Activated CD4-positive, alpha-beta T cell treated with anti-CD3 and anti-CD28 coated beads, Interleukin-2, Interleukin-4, amounts not matched to agents 100 ng/mL and 50 ng/mL, durations not matched to agents 16 hours and 8 hours (primary cell): ENCODE measurements at regions not wholly inside any gene's neighbourhood (a gene's known extent, or its start where the extent isn't known, plus 50 kb on each side); places are given as distances from the start of the nearest gene placed in this dataset.
"Not testable (repeated sequence)": the region's sequence is repeated elsewhere in the genome, so short reads cannot be mapped to it uniquely, and the experiment has no call there.

Source experiments
- DNase-seq: peaks from one replicate; pipeline ENCODE4 v3.0.0-alpha.2; 2020; ENCODE audit warnings: low spot score

- DNase-seq, result no peak
These were observed 53.5 kb downstream of the TEX51 start for GRCh38 chr2:126952216-126952615.

DNA sequence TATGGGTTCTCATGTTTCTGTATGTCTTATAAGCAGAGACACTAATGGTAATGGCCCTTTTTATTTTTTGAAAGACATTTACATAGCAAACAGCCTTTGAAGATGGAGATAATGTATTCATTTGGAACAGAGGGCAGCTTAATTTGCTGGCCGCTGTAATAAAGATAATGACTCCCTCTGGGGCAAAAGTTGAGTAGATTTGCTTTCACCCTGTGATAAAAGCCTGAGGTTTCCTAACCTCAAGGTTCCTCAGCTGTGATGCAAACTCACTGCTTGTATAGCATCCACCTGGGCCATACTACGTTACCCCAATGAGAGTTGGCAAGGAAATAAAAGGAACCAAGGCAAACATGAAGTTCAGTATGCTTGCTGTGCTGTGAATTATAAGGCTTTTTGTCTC, 54.8 kb downstream of the TEX51 start:
- DNase-seq, result no peak

DNA sequence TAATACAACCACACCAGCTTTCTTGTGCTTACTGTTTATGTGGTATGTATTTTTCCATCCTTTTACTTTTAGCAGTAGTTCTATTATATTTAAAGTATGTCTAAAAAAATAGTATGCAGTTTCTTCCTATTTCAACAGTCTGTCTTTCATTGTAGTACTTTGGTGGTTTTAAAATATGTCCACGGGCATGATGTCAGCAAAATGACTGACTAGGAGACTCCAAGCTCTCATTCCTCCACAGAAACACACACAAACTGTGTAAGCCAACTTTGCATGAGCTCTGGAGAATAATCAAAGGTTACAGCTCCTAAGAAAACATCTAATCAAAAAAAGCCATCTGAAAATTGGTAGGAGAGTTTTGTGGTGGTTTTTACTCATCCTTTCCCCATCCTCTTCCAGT, 56.1 kb downstream of the TEX51 start:
- no peak for DNase-seq

DNA sequence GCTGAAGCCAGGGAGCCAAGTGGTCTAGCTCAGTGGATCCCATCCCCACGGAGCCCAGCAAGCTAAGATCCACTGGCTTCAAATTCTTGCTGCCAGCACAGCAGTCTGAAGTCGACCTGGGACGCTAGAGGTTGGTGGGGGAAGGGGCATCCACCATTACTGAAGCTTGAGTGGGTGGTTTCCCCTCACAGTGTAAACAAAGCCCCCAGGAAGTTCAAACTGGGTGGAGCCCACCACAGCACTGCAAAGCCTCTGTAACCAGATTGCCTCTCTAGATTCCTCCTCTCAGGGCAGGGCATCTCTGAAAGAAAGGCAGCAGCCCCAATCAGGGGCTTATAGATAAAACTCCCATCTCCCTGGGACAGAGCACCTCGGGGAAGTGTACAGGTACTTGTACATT, 58.1 kb downstream of the TEX51 start:
- DNase-seq, result not testable (repeated sequence)

DNA sequence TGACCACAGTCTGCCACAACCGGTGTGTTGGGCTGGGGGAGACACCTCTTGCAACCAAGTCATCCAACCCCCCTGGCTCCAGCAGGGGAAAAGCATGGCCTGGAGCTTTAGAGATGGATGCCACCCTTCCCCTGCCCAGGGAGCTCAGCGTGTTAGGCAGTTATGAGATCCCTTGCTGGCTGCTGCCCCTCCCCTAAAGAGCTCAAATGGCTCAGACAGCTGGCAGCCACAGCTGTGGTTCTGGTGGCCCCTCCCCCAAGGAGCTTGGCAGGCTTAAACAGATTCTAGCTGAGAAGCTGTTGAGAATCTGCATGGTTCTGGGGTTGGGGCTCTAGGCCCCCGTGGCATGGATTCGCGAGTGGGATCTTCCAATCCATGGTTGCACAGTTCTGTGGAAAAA, 64.7 kb downstream of the TEX51 start:
- DNase-seq, result no peak

- DNase-seq, result no peak
These were observed 67.9 kb downstream of the TEX51 start for GRCh38 chr2:126966601-126967000.

DNA sequence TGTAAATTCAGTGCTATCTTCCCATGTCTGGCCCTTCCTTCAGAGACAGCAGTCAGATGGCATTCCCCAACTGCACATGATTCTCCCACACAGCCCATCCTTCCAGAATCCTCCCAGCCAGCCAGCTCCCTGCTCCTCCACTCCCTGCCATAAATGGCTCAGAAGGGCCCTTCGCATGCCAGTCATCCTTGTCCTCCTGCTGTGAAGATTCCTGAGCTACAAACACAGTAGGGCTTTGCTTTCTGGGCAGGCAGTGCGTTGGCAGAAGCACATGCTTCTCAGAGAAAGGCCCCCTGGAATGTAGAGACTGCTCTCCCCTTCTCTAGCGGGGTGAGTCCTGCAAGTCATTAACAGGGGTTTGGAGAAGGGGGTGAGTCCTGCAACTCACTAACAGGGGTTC, 71.9 kb downstream of the TEX51 start:
- no peak for DNase-seq

DNA sequence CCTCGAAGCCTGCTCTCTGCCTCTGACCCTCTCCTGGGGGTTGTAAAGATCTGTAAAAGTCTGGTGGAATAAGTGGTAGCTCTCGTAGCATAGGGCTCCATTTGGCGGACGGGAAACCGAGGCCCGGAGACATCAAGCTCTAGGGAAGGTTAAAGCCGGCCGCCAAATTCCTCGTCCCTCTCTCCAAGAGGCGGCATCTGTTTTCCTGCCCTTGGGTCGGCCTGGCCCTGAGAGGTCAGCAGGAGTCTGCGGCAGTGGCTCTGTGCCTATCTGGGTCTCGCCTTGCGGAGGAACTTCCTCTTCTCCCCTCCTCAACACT, 72.4 kb downstream of the TEX51 start:
- DNase-seq, result no peak

DNA sequence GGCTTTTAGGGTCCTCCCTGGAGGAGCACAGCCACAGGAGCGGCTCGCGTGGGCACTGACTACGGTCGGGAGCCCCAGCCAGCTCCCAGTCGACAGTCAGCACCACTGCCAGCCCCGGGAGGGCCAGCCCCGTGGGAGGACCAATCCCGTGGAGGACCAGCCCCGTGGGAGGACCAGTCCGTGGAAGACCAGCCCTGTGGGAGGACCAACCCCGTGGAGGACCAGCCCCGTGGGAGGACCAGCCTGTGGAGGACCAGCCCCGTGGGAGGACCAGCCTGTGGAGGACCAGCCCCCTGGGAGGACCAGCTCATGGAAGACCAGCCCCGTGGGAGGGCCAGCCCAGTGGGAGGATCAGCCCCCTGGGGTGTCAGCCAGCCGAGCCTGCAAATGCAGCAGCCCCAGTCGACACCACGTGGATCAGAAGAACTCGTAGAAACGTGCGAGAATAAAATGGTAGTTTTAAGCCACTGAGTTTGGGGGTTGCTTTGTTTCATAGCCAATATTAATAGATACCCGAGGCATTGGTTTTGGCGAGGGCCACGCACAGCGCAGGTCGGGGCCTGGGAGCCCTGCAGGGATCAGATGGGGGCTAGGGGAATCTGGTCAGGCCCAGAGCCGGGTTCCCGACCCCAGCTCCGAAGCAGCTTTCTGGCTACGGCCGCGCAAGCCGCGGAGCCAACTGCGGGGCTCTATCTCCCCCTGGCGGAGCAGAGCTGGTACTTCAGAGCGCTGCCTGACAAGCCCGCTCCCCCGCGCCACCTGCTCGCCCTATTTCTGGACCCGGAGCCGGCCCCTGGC, 73.0 kb downstream of the TEX51 start:
- peak; percentile 74 for DNase-seq

DNA sequence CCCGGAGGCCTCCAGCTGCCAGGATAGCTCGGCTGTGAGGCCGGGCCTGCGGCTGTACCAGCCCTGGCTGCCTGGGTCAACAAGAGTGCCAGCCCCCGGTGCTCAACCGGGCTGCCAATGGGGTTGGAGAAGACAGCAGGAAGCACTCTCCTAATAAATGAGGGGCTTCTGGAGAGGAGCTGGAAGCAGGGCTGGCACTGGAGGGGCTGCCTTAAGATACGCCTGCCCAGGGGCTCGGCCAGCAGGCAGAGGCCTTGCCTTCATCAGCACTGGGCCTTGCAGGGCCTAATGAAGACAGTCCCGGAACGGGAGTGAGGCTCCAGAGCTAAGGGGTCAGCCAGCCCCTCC, 73.6 kb downstream of the TEX51 start:
- DNase-seq, result no peak

DNA sequence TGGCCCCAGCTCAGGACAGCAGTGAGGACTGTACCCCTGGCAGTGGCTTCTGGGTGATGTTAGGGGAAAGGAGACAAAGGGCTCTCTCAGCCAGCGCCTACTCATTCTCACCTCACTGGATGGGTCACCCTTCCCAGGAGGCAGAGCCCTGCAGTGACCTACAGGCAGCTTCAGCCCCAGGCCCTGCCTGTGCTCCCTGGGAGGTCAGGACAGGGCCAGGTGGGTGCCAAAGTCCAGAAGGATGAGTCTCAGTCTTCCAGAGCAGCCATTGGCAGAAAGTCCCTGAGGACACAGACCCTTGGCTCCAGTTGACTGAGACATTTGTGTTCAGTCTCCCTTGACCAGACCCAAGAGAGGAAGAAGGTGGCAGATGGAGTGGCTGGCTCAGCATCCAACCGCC, 75.1 kb downstream of the TEX51 start:
- DNase-seq, result no peak

- DNase-seq, result no peak
These were observed 77.3 kb downstream of the TEX51 start for GRCh38 chr2:126975671-126976655.

GRCh38 chr2:126976721-126977328, 78.1 kb downstream of the TEX51 start:
- no peak for DNase-seq

- no peak for DNase-seq
These were observed 79.6 kb downstream of the TEX51 start for GRCh38 chr2:126978333-126978732.

GRCh38 chr2:126979039-126980003, 80.6 kb downstream of the TEX51 start:
- DNase-seq, result no peak

GRCh38 chr2:126981476-126981875, 82.8 kb downstream of the TEX51 start:
- DNase-seq, result no peak

- no peak for DNase-seq
These were observed 84.2 kb downstream of the TEX51 start for GRCh38 chr2:126982935-126983334.

GRCh38 chr2:126986631-126987187, 88.0 kb downstream of the TEX51 start:
- DNase-seq, result no peak

- DNase-seq, result no peak
These were observed 89.8 kb downstream of the TEX51 start for GRCh38 chr2:126988482-126988881.

- not testable (repeated sequence) for DNase-seq
These were observed 90.4 kb downstream of the TEX51 start for GRCh38 chr2:126989064-126989463.

DNA sequence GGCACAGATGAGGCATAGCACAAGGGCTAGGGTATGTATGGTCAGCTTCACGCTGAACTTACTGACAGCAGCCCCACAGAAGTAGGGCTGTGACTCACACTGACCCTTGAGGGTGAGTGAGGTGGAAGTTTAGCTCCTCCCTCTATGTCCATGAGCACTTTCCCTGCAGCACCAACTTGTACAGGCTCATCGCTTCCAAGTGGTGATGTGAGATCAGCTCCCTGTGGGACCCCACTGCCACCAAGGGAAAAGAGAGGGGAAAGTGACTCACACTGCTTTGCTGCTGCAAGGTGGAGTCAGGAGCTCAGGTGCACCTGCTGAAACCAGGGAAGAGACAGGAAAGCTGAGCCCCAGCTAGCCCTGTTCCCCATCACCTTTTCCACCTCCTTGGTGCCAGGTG, 91.5 kb downstream of the TEX51 start:
- DNase-seq, result no peak
